ENCODE measurements at regions not wholly inside any gene's neighbourhood (a gene's known extent, or its start where the extent isn't known, plus 50 kb on each side); places are given as distances from the start of the nearest gene placed in this dataset.
A peak's percentile ranks its signal among the peaks of the same experiment; 100 is the strongest.
"Not testable (repeated sequence)": the region's sequence is repeated elsewhere in the genome, so short reads cannot be mapped to it uniquely, and the experiment has no call there.

DNA sequence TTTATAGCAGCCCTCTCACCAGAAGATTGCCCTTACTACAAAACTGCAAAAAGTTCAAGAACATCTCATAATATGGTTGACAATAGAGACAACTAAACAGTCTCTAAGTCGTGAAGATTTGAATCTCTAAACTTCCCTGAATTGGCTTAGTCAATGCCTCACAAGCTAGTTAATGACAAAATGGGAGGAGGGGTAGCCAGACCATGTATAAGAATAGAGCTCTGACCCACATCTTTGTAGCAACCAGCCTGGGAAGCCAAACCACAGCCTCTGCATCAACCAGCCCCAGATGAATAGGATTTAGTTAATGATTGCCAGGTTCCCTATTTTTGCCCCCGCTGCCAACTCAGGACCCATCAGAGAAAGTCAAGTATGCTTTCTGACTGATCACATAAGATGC is 1265.9 kb upstream of the PCDH10 start:
- not testable (repeated sequence) for H3K27ac Mint-ChIP-seq, H3K4me1 Mint-ChIP-seq

GRCh38 chr4:131925662-131926061 is 1223.4 kb upstream of the PCDH10 start:
- H3K9me3 Mint-ChIP-seq, H3K4me1 Mint-ChIP-seq, H3K36me3 Mint-ChIP-seq, H3K4me3 Mint-ChIP-seq, H3K27ac Mint-ChIP-seq, H3K27me3 Mint-ChIP-seq: not testable (repeated sequence)

More for the DNA sequence above, 1265.9 kb upstream of the PCDH10 start:
- not testable (repeated sequence) for H3K4me3 Mint-ChIP-seq, H3K9me3 Mint-ChIP-seq, H3K27me3 Mint-ChIP-seq, H3K36me3 Mint-ChIP-seq

DNA sequence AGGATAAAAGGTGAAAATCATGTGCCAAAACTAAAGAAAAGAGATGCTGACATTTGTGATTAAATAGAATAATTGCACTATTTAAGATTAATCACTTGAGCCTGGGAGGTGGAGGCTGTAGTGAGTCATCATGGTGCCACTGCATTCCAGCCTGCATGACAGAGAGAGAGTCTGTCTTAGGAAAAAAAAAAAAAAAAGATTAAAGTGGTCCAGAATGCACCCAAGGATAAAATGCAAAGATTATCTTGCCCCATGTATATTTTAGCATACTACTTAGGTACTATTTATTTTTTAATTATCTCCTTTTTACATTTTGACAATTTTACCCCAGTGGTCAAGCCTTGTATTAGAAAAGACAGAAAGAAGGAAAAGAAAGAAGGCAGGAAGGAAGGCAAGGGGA is 1181.4 kb upstream of the PCDH10 start:
- not testable (repeated sequence) for H3K4me1 Mint-ChIP-seq, H3K36me3 Mint-ChIP-seq, H3K27me3 Mint-ChIP-seq, H3K27ac Mint-ChIP-seq, H3K9me3 Mint-ChIP-seq, H3K4me3 Mint-ChIP-seq

DNA sequence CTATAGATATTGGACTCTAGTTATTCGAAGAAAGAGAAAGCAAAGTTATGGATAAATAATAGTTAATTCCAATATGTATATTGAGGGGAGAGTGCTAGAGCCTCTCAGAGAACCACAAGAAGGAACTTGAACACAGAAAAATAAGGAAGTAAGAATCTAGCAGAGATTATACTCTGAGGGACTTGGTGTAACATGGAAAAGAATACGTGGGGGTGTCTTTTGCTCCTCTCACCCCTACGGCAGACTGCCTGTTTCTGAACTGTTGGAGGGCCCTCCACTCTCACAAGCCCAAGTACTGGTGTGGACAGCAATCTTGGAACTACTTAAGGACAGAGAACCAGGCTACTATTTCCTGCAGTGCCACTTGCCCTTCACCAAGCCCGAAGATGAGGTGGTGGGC is 1174.4 kb upstream of the PCDH10 start:
- Mint-ChIP-seq H3K4me3 (no peak overlapping the region), H3K9me3 (no peaks in the 10 kb centered on the region), H3K36me3 (no peaks in the 10 kb centered on the region), H3K4me1 (no peaks in the 10 kb centered on the region), H3K27me3 (no peaks in the 10 kb centered on the region), H3K27ac (no peak overlapping the region)

GRCh38 chr4:131975276-131976132 is 1173.6 kb upstream of the PCDH10 start:
- Mint-ChIP-seq H3K27ac (peak overlapping the region; percentile 55), H3K4me3 (peak overlapping the region; percentile 54)
- H3K36me3 Mint-ChIP-seq, H3K9me3 Mint-ChIP-seq, H3K4me1 Mint-ChIP-seq, H3K27me3 Mint-ChIP-seq: not testable (repeated sequence)

GRCh38 chr4:131976133-131977002 is 1172.7 kb upstream of the PCDH10 start:
- not testable (repeated sequence) for H3K9me3 Mint-ChIP-seq, H3K4me1 Mint-ChIP-seq, H3K36me3 Mint-ChIP-seq, H3K27me3 Mint-ChIP-seq, H3K27ac Mint-ChIP-seq
- H3K4me3 Mint-ChIP-seq: peak overlapping the region; percentile 54

GRCh38 chr4:131978120-131978519 is 1171.0 kb upstream of the PCDH10 start:
- H3K36me3 Mint-ChIP-seq: no peaks in the 10 kb centered on the region
- no peak overlapping the region for H3K27ac Mint-ChIP-seq
- H3K27me3 Mint-ChIP-seq: no peaks in the 10 kb centered on the region
- H3K4me1 Mint-ChIP-seq: no peaks in the 10 kb centered on the region
- H3K4me3 Mint-ChIP-seq: no peak overlapping the region
- no peaks in the 10 kb centered on the region for H3K9me3 Mint-ChIP-seq

DNA sequence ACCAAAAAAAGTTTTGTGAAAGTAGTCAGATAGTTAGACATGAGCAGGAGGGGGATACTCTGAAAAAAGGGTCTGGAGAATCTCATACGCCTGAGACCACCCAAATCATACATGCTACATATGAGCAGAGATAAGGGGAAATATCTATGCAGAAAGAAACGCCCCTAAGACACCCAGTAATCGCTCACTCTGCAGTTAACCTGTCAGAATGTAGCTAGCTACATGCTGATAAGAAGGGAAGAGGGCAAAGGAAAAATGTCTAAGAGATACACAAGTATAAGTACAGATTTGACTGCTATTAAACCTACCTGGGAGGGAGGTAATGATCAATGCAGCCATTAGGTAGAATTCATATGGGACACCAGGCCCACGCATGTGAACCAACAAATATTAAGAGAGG is 1159.5 kb upstream of the PCDH10 start:
- Mint-ChIP-seq H3K27ac (no peak overlapping the region), H3K4me3 (no peak overlapping the region), H3K36me3 (no peaks in the 10 kb centered on the region), H3K4me1 (no peaks in the 10 kb centered on the region), H3K9me3 (no peaks in the 10 kb centered on the region), H3K27me3 (no peaks in the 10 kb centered on the region)

DNA sequence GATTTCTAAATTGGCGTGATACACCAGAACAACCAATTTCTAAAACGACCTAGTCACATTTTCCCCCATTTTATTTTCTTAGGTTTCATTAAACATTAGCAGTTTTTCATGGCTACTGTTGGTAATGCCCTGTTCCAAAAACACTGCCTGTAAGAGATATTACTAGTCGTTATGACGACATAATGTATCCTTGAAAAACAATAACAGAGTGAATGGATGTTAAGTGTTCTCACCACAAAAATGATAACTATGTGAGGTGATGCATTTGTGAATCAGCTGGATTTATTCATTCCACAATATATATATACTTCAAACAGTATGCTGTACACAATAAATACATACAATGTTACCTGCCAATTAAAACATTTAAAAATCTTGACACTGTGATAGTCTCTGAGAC is 1147.6 kb upstream of the PCDH10 start:
- Mint-ChIP-seq H3K9me3 (no peaks in the 10 kb centered on the region), H3K4me1 (no peaks in the 10 kb centered on the region), H3K27me3 (no peaks in the 10 kb centered on the region), H3K36me3 (no peaks in the 10 kb centered on the region), H3K4me3 (no peak overlapping the region), H3K27ac (no peak overlapping the region)

- Mint-ChIP-seq H3K27ac (no peak overlapping the region), H3K36me3 (no peaks in the 10 kb centered on the region), H3K4me3 (no peak overlapping the region), H3K4me1 (no peaks in the 10 kb centered on the region), H3K27me3 (no peaks in the 10 kb centered on the region), H3K9me3 (no peaks in the 10 kb centered on the region)
These were observed 1145.5 kb upstream of the PCDH10 start for GRCh38 chr4:132003593-132003992.

DNA sequence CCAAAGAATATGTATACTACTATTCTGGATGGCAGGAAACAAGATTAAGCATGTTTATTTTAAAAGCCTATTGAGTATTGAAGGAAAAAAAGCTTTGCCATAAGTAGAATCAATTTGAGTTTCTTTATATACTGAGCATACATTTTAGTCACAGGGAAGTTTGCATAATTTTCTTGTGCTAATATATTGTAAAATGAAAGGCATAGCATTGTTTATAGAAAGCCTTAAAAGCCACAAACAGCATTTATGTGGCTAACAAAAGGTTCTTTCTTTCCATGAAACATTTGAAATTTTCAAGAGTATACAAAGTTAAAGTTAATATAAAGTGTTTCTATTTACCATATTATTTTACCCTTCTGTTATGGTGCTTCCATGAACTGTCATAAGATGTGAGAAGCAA is 1133.8 kb upstream of the PCDH10 start:
- Mint-ChIP-seq H3K9me3 (peaks cover 9% of the 10 kb centered on the region), H3K27me3 (no peaks in the 10 kb centered on the region), H3K27ac (no peak overlapping the region), H3K4me1 (no peaks in the 10 kb centered on the region), H3K36me3 (no peaks in the 10 kb centered on the region), H3K4me3 (no peak overlapping the region)

DNA sequence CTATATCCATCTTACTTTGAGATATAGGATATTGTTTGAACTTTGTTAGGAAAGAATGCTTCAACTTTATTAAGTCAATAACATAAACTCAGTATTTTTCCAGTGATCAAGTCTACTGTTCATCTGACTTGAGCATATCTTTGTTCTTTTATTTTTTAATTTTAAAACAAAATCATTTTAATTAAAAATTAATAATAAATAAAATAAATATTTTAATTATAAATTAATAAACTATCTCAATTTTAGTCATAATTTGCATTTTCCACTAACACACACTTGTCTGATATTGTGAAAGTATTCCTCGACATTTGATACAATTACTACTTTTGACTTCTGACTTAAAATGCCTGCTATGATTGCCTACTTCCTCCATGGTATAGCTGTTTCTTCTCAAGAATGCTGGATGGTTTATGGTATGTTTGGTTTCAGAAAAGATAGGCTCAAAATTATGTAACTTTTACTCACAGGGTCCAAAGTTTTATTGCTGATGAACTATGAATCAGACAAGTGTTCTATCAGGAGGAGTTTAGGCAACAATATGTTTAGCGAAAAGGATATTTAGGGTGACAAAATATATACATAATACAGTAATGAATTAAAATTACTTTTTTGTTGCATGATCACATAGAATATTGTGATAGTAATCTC is 1132.3 kb upstream of the PCDH10 start:
- H3K9me3 Mint-ChIP-seq: peaks cover 9% of the 10 kb centered on the region
- no peaks in the 10 kb centered on the region for H3K36me3 Mint-ChIP-seq
- no peak overlapping the region for H3K4me3 Mint-ChIP-seq
- H3K4me1 Mint-ChIP-seq: no peaks in the 10 kb centered on the region
- H3K27me3 Mint-ChIP-seq: no peaks in the 10 kb centered on the region
- no peak overlapping the region for H3K27ac Mint-ChIP-seq

DNA sequence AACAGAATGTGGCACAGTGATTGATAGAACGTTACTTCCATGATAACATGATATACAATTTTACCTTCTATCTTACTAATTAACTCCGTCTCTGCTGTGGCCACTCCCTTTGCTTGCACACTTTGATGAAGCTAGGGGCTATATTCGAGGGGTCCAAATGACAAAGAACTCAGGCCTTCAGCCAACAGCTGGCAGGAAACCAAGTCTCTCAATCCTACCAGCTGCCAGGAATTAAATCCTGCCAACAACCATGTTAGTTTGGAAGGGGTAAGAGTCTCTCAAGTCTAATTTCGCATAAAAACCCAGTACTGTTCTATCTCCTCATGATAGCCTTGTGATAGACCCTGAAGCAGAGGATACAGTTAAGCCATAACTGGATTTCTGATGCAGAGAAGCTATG is 1122.9 kb upstream of the PCDH10 start:
- Mint-ChIP-seq H3K27ac (no peak overlapping the region), H3K4me3 (no peak overlapping the region), H3K27me3 (no peaks in the 10 kb centered on the region), H3K4me1 (no peaks in the 10 kb centered on the region), H3K9me3 (no peaks in the 10 kb centered on the region), H3K36me3 (no peaks in the 10 kb centered on the region)

DNA sequence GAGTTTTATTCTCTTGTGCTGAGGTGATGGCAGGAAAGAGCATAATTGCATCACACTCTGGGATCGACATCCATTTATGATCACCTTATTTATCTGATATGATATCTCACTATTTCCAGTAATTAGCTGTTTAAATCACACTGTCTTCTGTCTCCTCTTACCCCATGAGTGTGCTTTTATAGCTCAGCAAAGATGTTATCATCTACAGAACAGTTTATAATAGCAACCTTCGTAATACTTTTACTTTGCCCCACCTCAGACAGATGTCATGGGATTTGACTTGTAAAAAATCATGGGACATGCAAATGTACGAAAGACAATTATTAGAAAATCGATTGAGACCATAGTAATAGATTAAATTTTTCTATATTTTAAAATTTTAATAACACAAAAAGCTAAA is 1122.3 kb upstream of the PCDH10 start:
- Mint-ChIP-seq H3K36me3 (no peaks in the 10 kb centered on the region), H3K27ac (no peak overlapping the region), H3K27me3 (no peaks in the 10 kb centered on the region), H3K4me3 (no peak overlapping the region), H3K4me1 (no peaks in the 10 kb centered on the region), H3K9me3 (no peaks in the 10 kb centered on the region)

DNA sequence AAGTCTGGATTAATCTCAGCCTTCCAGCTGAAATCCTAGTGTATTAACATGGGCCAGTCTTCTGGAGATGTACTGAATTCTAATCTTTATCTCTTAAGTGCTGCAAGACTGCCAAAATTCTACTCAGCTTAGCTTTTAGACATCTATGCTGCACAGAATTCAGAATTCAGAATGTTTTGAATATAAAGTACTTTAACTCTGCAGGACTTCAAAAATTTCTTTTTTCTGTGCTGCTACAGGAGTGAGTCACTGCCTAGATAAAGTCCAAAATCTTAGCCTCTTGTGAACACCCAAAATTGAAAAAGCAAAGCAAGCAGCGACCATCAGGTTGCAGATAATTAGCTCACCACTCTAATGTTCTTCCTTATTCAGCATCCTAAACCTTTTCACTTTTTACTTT is 1092.6 kb upstream of the PCDH10 start:
- Mint-ChIP-seq H3K27ac (no peak overlapping the region), H3K4me1 (no peaks in the 10 kb centered on the region), H3K36me3 (no peaks in the 10 kb centered on the region), H3K4me3 (no peak overlapping the region), H3K9me3 (peaks cover 3% of the 10 kb centered on the region), H3K27me3 (no peaks in the 10 kb centered on the region)

GRCh38 chr4:132059227-132059626 is 1089.9 kb upstream of the PCDH10 start:
- no peaks in the 10 kb centered on the region for H3K36me3 Mint-ChIP-seq
- H3K27me3 Mint-ChIP-seq: no peaks in the 10 kb centered on the region
- no peak overlapping the region for H3K4me3 Mint-ChIP-seq
- H3K9me3 Mint-ChIP-seq: peaks cover 3% of the 10 kb centered on the region
- H3K27ac Mint-ChIP-seq: no peak overlapping the region
- no peaks in the 10 kb centered on the region for H3K4me1 Mint-ChIP-seq

Measured in activated naive CD4-positive, alpha-beta T cell treated with anti-CD3 and anti-CD28 coated beads, Interleukin-2, amount 50 U/mL, for 24 hours (primary cell).